ENCODE measurements at regions not wholly inside any gene's neighbourhood (a gene's known extent, or its start where the extent isn't known, plus 50 kb on each side); places are given as distances from the start of the nearest gene placed in this dataset.
A peak's percentile ranks its signal among the peaks of the same experiment; 100 is the strongest.
"Not testable (repeated sequence)": the region's sequence is repeated elsewhere in the genome, so short reads cannot be mapped to it uniquely, and the experiment has no call there.

DNA sequence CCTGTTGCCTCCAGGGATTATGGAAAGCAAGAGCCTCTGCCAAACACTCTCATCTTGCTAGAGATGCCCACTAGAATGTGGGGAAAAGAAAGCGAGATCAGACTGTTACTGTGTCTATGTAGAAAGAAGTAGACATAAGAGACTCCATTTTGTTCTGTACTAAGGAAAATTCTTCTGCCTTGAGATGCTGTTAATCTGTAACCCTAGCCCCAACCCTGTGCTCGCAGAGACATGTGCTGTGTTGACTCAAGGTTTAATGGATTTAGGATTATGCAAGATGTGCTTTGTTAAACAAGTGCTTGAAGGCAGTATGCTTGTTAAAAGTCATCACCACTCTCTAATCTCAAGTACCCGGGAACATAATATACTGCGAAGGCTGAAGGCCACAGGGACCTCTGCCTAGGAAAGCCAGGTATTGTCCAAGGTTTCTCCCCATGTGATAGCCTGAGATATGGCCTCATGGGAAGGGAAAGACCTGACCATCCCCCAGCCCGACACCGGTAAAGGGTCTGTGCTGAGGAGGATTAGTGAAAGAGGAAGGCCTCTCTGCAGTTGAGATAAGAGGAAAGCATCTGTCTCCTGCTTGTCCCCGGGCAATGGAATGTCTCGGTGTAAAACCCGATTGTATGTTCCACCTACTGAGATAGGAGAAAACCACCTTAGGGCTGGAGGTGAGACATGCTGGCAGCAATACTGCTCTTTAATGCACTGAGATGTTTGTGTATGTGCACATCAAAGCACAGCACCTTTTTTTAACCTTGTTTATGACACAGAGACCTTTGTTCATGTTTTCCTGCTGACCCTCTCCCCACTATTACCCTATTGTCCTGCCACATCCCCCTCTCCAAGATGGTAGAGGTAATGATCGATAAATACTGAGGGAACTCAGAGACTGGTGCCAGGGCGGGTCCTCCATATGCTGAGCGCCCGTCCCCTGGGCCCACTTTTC, 75.1 kb upstream of the CCDC180 start:
- H3K9me3 Mint-ChIP-seq; CTCF ChIA-PET; H3K27ac Mint-ChIP-seq; H3K27ac ChIP-seq (ENCODE audit: low read length); H3K27me3 ChIP-seq (replicated peaks in 1 of 2; ENCODE audit: control insufficient read depth in 2 of 2, extremely low read depth in 1 of 2, insufficient read depth in 2 of 2, low read length in 1 of 2); DNase-seq; H3K4me1 ChIP-seq (ENCODE audit: control insufficient read depth in 1 of 2, extremely low read depth in 1 of 2, insufficient read depth in 2 of 2, low read length in 2 of 2); POLR2A ChIA-PET; H3K9me3 ChIP-seq; H3K27me3 Mint-ChIP-seq; H3K36me3 ChIP-seq (ENCODE audit: control insufficient read depth in 2 of 2, extremely low read depth in 1 of 2, insufficient read depth in 1 of 2, low read length in 1 of 2); H3K4me3 ChIP-seq (ENCODE audit: control insufficient read depth in 1 of 2, extremely low read depth in 1 of 2, low read length in 1 of 2); H3K4me3 Mint-ChIP-seq; H3K4me1 Mint-ChIP-seq; ATAC-seq (replicated peaks in 1 of 4): not testable (repeated sequence)
- H3K36me3 Mint-ChIP-seq, result peaks cover 14% of the 10 kb centered on the region
- WGBS (ENCODE audit: insufficient coverage), result 52% methylated on average over 2 of the region's 13 CpGs

DNA sequence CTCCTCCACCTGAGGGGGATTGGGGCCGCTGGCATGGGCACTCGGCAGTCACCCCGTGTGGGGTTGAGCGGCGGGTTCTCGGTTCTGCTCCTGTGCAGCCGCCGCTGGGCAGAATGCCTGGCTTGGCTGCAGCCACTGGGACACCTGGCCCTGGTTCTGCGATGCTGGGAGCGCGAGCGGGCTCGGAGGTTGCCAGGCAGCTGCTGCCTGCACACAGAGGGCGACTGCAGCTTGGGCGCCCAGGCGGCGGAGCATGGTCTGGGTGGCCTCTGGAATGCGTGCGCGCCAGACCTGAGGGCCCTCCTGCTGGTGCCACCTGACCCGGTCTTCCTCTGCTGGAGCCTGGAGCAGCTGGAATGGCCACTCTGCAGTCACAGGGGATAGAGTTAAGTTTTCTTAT, 85.1 kb upstream of the CCDC180 start:
- H3K27ac Mint-ChIP-seq; H3K36me3 ChIP-seq (ENCODE audit: control insufficient read depth in 2 of 2, extremely low read depth in 1 of 2, insufficient read depth in 1 of 2, low read length in 1 of 2); H3K9me3 Mint-ChIP-seq; CTCF ChIA-PET; H3K4me3 ChIP-seq (ENCODE audit: control insufficient read depth in 1 of 2, extremely low read depth in 1 of 2, low read length in 1 of 2); H3K36me3 Mint-ChIP-seq; DNase-seq; ATAC-seq (replicated peaks in 1 of 4); H3K27ac ChIP-seq (ENCODE audit: low read length); H3K9me3 ChIP-seq; POLR2A ChIA-PET: not testable (repeated sequence)
- Mint-ChIP-seq H3K4me1 (peaks cover 5 to 11% (median 10%) of the 10 kb centered on the region in 3 donors), H3K4me3 (peak overlapping the region in 2 of 3 donors; percentile 45 to 59), H3K27me3 (peaks cover 44 to 46% of the 10 kb centered on the region in 2 donors)
- WGBS (ENCODE audit: insufficient coverage), result 26% methylated on average over 20 of the region's 21 CpGs
- Histone ChIP-seq H3K27me3 (replicated peaks in 1 of 2; ENCODE audit: control insufficient read depth in 2 of 2, extremely low read depth in 1 of 2, insufficient read depth in 2 of 2, low read length in 1 of 2) (peaks cover 8 to 23% of the 10 kb centered on the region in 2 experiments), H3K4me1 (ENCODE audit: control insufficient read depth in 1 of 2, extremely low read depth in 1 of 2, insufficient read depth in 2 of 2, low read length in 2 of 2) (peaks cover 0 to 13% of the 10 kb centered on the region in 2 experiments)

DNA sequence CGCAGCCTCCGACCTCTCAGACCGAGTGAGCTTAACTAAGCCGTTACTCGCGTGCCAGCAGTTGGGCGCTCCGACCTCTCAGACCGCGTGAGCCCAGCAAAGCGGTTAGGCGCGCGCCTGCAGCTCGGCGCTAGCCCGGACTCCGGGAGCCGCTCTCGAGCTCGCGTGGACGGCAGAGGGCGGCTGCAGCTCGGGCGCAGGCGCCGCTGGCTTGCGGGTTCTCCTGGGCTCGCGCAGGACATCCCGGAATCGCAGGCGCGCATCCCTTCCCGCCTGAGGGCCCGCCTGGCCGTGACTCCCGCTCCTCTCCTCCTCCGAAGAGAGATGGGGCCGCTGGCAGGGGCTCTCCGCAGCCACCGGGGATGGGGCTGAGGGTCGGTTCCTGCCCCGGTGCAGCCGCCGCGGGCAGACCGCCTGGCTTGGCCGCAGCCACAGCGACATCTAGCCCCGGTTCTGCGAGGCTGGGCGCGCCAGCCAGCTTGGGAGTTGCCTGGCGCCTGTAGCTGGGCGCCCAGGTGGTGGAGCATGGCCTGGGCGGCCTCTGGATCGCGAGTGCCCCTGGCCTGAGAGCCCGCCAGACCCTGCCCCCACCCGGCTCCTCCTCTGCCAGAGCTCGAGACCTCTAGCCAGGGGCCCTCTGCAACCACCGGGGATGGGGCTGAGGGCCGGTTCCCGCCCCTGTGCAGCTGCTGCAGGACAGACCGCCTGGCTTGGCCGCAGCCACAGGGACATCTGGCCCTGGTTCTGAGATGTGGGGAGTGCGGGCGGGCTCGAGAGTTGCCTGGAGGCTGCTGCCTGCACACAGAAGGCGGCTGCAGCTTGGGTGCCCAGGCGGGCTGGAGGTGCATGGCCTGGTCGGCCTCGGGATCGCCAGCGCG, 85.7 kb upstream of the CCDC180 start:
- CTCF ChIA-PET, result interaction anchor here in 1 of 2 donors (0.9 kb wide), 1 partner anchor 17 kb away, joined by 6 read pairs; no protein-coding TSS in a partner anchor
- peaks cover 0 to 13% of the 10 kb centered on the region in 2 experiments for H3K4me1 ChIP-seq (ENCODE audit: control insufficient read depth in 1 of 2, extremely low read depth in 1 of 2, insufficient read depth in 2 of 2, low read length in 2 of 2)
- peaks cover 8 to 23% of the 10 kb centered on the region in 2 experiments for H3K27me3 ChIP-seq (replicated peaks in 1 of 2; ENCODE audit: control insufficient read depth in 2 of 2, extremely low read depth in 1 of 2, insufficient read depth in 2 of 2, low read length in 1 of 2)
- DNase-seq (peak; percentile 19 to 70 (median 50)), ATAC-seq (replicated peaks in 1 of 4) (peak; percentile 92 to 98 (median 97))
- H3K27ac ChIP-seq (ENCODE audit: low read length); H3K36me3 Mint-ChIP-seq; H3K36me3 ChIP-seq (ENCODE audit: control insufficient read depth in 2 of 2, extremely low read depth in 1 of 2, insufficient read depth in 1 of 2, low read length in 1 of 2); H3K9me3 Mint-ChIP-seq; H3K27ac Mint-ChIP-seq; H3K9me3 ChIP-seq: not testable (repeated sequence)
- WGBS (ENCODE audit: insufficient coverage), result 2% methylated on average over 70 of the region's 78 CpGs
- Mint-ChIP-seq H3K4me1 (peaks cover 5 to 11% (median 10%) of the 10 kb centered on the region in 3 donors), H3K27me3 (peaks cover 47% of the 10 kb centered on the region in 2 donors), H3K4me3 (peak overlapping the region; percentile 77 to 86 (median 81))
- peak overlapping the region; percentile 28 to 42 for H3K4me3 ChIP-seq (ENCODE audit: control insufficient read depth in 1 of 2, extremely low read depth in 1 of 2, low read length in 1 of 2)
- POLR2A ChIA-PET, result interaction anchor here in 1 of 2 donors (0.6 kb wide), 1 partner anchor 16 kb away, joined by 14 read pairs; no protein-coding TSS in a partner anchor

DNA sequence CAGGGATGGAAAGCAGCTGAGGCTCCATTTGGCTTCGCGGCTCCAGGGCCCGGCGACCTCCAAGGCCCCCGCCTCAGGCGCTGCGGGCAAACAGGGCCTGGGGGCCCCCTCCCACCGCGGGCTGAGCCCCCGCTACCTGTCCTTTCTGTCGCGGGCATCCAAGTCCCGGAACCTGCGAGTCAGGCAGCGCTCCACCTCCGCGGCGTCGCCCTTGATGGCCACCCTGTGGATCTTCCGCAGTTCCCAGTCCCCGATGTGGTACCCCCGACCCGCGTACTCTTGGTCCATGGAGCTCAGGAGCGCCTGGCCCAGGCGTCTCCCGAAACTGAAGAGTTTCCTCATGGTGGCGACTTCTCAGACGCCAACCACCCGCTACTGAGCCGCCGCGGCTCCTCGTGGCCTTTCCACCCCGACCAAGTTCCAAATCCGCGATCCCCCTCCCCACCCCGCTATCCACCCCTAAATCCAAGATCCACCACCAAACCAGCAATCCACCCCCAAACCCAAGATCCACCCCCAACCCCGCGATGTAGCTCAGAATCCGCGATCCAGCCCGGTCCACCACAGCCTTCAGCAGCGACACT, 86.5 kb upstream of the CCDC180 start:
- DNase-seq, result peak in 2 of 35 experiments; percentile 3 to 4
- Mint-ChIP-seq H3K27me3 (peaks cover 47% of the 10 kb centered on the region in 2 donors), H3K27ac (no peak overlapping the region), H3K4me1 (peaks cover 5 to 11% (median 10%) of the 10 kb centered on the region in 3 donors), H3K9me3 (no peaks in the 10 kb centered on the region), H3K4me3 (peak overlapping the region; percentile 77 to 86 (median 81)), H3K36me3 (no peaks in the 10 kb centered on the region)
- peak; percentile 10 to 29 (median 22) for ATAC-seq (replicated peaks in 1 of 4)
- Histone ChIP-seq H3K27ac (ENCODE audit: low read length) (no peak overlapping the region), H3K27me3 (replicated peaks in 1 of 2; ENCODE audit: control insufficient read depth in 2 of 2, extremely low read depth in 1 of 2, insufficient read depth in 2 of 2, low read length in 1 of 2) (peaks cover 8 to 23% of the 10 kb centered on the region in 2 experiments), H3K36me3 (ENCODE audit: control insufficient read depth in 2 of 2, extremely low read depth in 1 of 2, insufficient read depth in 1 of 2, low read length in 1 of 2) (no peaks in the 10 kb centered on the region), H3K4me1 (ENCODE audit: control insufficient read depth in 1 of 2, extremely low read depth in 1 of 2, insufficient read depth in 2 of 2, low read length in 2 of 2) (peaks cover 0 to 13% of the 10 kb centered on the region in 2 experiments), H3K9me3 (no peaks in the 10 kb centered on the region), H3K4me3 (ENCODE audit: control insufficient read depth in 1 of 2, extremely low read depth in 1 of 2, low read length in 1 of 2) (peak overlapping the region; percentile 28 to 42)
- 8% methylated on average over 44 of the region's 44 CpGs for WGBS (ENCODE audit: insufficient coverage)
- CTCF ChIA-PET, result interaction anchor here in 1 of 2 donors (0.9 kb wide), 1 partner anchor 17 kb away, joined by 6 read pairs; no protein-coding TSS in a partner anchor
- POLR2A ChIA-PET, result interaction anchor here in 1 of 2 donors (0.6 kb wide), 1 partner anchor 17 kb away, joined by 14 read pairs; no protein-coding TSS in a partner anchor

DNA sequence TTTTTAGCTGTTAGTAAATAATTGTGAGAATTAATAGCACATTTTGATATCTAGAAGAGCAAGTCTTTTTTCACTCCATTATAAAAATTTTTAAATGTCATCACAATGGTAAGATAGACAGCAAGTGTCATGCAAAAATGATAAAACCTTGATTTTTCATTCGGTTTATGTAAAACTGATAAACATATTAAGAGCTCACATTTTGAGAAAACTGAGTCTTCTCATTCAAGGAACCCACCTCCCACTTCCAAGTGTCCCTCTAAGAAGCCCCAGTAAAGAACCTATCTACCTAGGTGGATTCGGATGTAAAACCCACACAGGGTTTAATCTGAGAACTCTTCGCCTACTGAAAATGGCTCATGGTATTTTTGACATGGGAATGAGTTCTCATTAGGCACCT, 87.1 kb upstream of the CCDC180 start:
- CTCF ChIA-PET; H3K27ac ChIP-seq (ENCODE audit: low read length); H3K9me3 Mint-ChIP-seq; DNase-seq; H3K27ac Mint-ChIP-seq; H3K36me3 ChIP-seq (ENCODE audit: control insufficient read depth in 2 of 2, extremely low read depth in 1 of 2, insufficient read depth in 1 of 2, low read length in 1 of 2); POLR2A ChIA-PET; ATAC-seq (replicated peaks in 1 of 4); H3K4me3 ChIP-seq (ENCODE audit: control insufficient read depth in 1 of 2, extremely low read depth in 1 of 2, low read length in 1 of 2); H3K9me3 ChIP-seq; H3K36me3 Mint-ChIP-seq: not testable (repeated sequence)
- Histone ChIP-seq H3K27me3 (replicated peaks in 1 of 2; ENCODE audit: control insufficient read depth in 2 of 2, extremely low read depth in 1 of 2, insufficient read depth in 2 of 2, low read length in 1 of 2) (peaks cover 8 to 23% of the 10 kb centered on the region in 2 experiments), H3K4me1 (ENCODE audit: control insufficient read depth in 1 of 2, extremely low read depth in 1 of 2, insufficient read depth in 2 of 2, low read length in 2 of 2) (peaks cover 0 to 13% of the 10 kb centered on the region in 2 experiments)
- H3K4me1 Mint-ChIP-seq, result peaks cover 5 to 11% (median 10%) of the 10 kb centered on the region in 3 donors
- H3K4me3 Mint-ChIP-seq, result peak overlapping the region in 2 of 3 donors; percentile 34 to 86
- H3K27me3 Mint-ChIP-seq, result peaks cover 47 to 53% of the 10 kb centered on the region in 2 donors
- no CpG with 5 or more reads among the region's 3 CpGs for WGBS (ENCODE audit: insufficient coverage)

Measured in T-cell (primary cell).